Esophagus muscularis mucosa (tissue), 4 donors: ENCODE measurements at regions not wholly inside any gene's neighbourhood (a gene's known extent, or its start where the extent isn't known, plus 50 kb on each side); places are given as distances from the start of the nearest gene placed in this dataset.

Experiments
- DNase-seq: peaks from one replicate; pipeline ENCODE4 v3.0.0-alpha.2; 2017; ENCODE audit errors: extremely low spot score
- H3K27ac ChIP-seq, 4 donors: fragments of 200-600 bp; sonication (generic); replicated peaks in 1 of 4; 1 replicate in 3 of 4; 2 replicates in 1 of 4; pipeline ENCODE4 v1.5.1; 2016 to 2019; ENCODE audit warnings: mild to moderate bottlenecking in 1 of 4
- H3K27me3 ChIP-seq, 4 donors: fragments of 200-600 bp; sonication (generic); one replicate each; pipeline versions ENCODE4 v1.5.1 to v1.6.0; 2016 to 2019
- H3K36me3 ChIP-seq, 4 donors: fragments of 200-600 bp; sonication (generic); one replicate each; pipeline ENCODE4 v1.5.1; 2016 to 2019
- H3K4me1 ChIP-seq, 4 donors: fragments of 200-600 bp; sonication (generic); one replicate each; pipeline ENCODE4 v1.5.1; 2016 to 2019
- H3K4me3 ChIP-seq, 4 donors: fragments of 200-600 bp; sonication (generic); 1 replicate in 2 of 4; 2 replicates in 2 of 4; pipeline ENCODE4 v1.5.1; 2016 to 2019; ENCODE audit warnings: mild to moderate bottlenecking in 4 of 4, moderate library complexity in 1 of 4
- H3K9me3 ChIP-seq, 4 donors: fragments of 200-600 bp; sonication (generic); 1 replicate in 3 of 4; 2 replicates in 1 of 4; pipeline ENCODE4 v1.5.1; 2016 to 2019
- EP300 ChIP-seq: sonication (generic); formaldehyde crosslinking; IDR thresholded peaks from one replicate; pipeline ENCODE4 v1.6.1; 2017; ENCODE audit warnings: antibody characterized with exemption
- POLR2A ChIP-seq: fragments of 450-650 bp; IDR thresholded peaks from one replicate; pipeline ENCODE4 v1.6.1; 2017; ENCODE audit warnings: antibody characterized with exemption, moderate library complexity, mild to moderate bottlenecking, low read depth
- POLR2AphosphoS5 ChIP-seq, 2 donors: sonication (generic); formaldehyde crosslinking; IDR thresholded peaks; one replicate each; pipeline ENCODE4 v1.6.1; 2017; ENCODE audit warnings: antibody characterized with exemption in 2 of 2
- WGBS: methylation state at CpG from one replicate; pipeline ENCODE4 v1.1.5; 2018; 5-methylcytosine and 5-hydroxymethylcytosine counted together
- intact Hi-C: fragments of 100-400 bp; cut with DNase I; formaldehyde crosslinking; loops from one replicate; pipeline ENCODE4 v1.15.1; 2023
- TF ChIP-seq, protein P1 (sequence below), 3 experiments: fragments of 200-600 bp in 2 of 3; fragments of 450-650 bp in 1 of 3; sonication (generic) in 2 of 3; IDR thresholded peaks; one replicate each; pipeline ENCODE4 v1.5.1; 2017 to 2019; ENCODE audit warnings: antibody characterized with exemption in 3 of 3, mild to moderate bottlenecking in 2 of 3, moderate library complexity in 1 of 3

DNA sequence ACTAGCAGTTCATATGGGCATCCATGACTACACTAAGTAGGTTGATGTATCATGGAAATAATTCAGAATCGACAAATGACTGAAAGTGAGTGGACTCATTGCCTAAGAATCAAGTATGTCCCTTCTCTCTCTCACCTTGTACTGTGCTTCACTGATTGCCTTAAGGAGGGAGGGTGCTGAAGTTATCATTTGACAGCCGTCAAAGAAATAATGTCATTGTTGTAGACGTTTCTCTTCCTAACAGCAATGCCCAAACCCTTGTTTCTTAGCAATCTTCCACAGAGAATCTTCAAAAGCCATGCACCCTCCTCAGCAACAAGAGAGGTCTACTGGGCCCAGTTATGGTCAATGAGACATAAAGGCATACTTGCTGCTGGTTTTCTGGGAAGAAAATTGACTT is 785.0 kb downstream of the SUCLG1 start:
- peaks cover 0 to 15% (median 0%) of the 10 kb centered on the region in 4 donors for H3K9me3 ChIP-seq
- TF ChIP-seq EP300 (no peak), POLR2AphosphoS5 (IDR thresholded peaks at IDR 0.05) (no peak), POLR2A (no peak)
- TF ChIP-seq, protein P1, sequence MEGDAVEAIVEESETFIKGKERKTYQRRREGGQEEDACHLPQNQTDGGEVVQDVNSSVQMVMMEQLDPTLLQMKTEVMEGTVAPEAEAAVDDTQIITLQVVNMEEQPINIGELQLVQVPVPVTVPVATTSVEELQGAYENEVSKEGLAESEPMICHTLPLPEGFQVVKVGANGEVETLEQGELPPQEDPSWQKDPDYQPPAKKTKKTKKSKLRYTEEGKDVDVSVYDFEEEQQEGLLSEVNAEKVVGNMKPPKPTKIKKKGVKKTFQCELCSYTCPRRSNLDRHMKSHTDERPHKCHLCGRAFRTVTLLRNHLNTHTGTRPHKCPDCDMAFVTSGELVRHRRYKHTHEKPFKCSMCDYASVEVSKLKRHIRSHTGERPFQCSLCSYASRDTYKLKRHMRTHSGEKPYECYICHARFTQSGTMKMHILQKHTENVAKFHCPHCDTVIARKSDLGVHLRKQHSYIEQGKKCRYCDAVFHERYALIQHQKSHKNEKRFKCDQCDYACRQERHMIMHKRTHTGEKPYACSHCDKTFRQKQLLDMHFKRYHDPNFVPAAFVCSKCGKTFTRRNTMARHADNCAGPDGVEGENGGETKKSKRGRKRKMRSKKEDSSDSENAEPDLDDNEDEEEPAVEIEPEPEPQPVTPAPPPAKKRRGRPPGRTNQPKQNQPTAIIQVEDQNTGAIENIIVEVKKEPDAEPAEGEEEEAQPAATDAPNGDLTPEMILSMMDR (IDR thresholded peaks at IDR 0.05): no peak
- H3K36me3 ChIP-seq: no peaks in the 10 kb centered on the region
- H3K27ac ChIP-seq: no peak overlapping the region
- intact Hi-C loops: no loop called here
- H3K4me1 ChIP-seq: no peaks in the 10 kb centered on the region
- 84% methylated on average over 3 of the region's 3 CpGs for WGBS
- no peak for DNase-seq
- no peaks in the 10 kb centered on the region for H3K27me3 ChIP-seq
- H3K4me3 ChIP-seq: no peak overlapping the region

DNA sequence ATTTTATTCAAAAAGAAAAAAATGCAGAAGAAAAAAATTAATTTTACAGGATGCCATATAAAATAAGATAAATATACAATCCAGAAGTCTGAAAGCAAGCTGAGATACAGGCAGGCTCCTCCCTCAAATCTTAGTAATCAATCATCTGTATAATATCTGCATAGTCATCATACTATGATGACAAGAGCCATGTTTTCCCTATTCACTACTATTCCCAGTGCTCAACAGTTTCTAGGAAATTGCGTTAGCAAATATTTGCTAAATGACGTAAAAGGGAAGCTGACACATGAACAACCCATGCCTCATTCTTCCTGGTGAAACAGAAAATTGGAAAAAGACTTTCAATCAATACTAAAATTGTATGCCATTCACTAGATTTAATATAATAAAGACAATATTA is 793.2 kb downstream of the SUCLG1 start:
- no peak for DNase-seq
- 66% methylated on average over 2 of the region's 2 CpGs for WGBS

DNA sequence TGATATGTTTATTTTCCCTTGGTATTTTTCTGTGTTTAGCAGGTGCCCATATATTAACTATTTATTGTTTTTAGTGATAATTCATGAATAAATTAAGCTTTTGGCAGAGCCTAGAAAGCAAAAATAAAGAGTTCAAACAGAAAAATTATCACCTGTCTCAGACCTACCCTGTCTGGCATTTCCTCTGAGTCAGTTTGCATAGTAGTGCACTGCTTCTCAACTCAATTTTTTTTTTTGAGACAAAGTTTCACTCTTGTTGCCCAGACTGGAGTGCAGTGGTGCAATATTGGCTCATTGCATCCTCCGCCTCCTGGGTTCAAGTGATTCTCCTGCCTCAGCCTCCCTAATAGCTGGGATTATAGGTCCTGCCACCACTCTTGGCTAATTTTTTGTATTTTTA is 793.9 kb downstream of the SUCLG1 start:
- Histone ChIP-seq H3K4me3 (no peak overlapping the region), H3K9me3 (no peaks in the 10 kb centered on the region), H3K36me3 (no peaks in the 10 kb centered on the region), H3K4me1 (no peaks in the 10 kb centered on the region), H3K27ac (no peak overlapping the region), H3K27me3 (no peaks in the 10 kb centered on the region)
- TF ChIP-seq POLR2AphosphoS5 (IDR thresholded peaks at IDR 0.05) (no peak), EP300 (no peak), POLR2A (no peak)
- TF ChIP-seq, protein P1 (IDR thresholded peaks at IDR 0.05): no peak
- intact Hi-C loops: no loop called here
- DNase-seq: no peak
- 100% methylated on average over 1 of the region's 1 CpG for WGBS

More for the DNA sequence above, 793.2 kb downstream of the SUCLG1 start:
- H3K36me3 ChIP-seq: no peaks in the 10 kb centered on the region
- TF ChIP-seq POLR2AphosphoS5 (IDR thresholded peaks at IDR 0.05) (no peak), POLR2A (no peak), EP300 (no peak)
- TF ChIP-seq, protein P1 (IDR thresholded peaks at IDR 0.05): no peak
- H3K4me3 ChIP-seq: no peak overlapping the region
- H3K9me3 ChIP-seq: no peaks in the 10 kb centered on the region
- H3K27ac ChIP-seq: no peak overlapping the region
- no peaks in the 10 kb centered on the region for H3K27me3 ChIP-seq
- H3K4me1 ChIP-seq: no peaks in the 10 kb centered on the region
- intact Hi-C loops: no loop called here

DNA sequence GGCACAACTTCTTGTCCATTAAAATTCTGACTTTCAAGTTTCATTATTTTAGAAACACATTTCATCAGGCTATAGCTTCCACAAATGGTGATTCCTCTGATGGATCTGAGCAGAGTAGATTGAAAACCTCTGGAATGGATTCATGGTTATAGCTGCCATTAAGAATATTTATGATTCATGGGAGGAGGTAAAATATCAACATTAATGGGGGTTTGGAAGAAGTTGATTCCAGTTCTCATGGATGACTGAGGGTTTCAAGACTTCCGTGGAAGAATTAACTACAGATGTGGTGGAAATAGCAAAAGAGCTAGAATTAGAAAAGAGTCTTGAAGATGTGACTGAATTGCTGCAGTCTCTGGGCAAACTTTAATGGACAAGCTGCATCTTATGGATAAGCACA is 797.4 kb downstream of the SUCLG1 start:
- WGBS: 91% methylated on average over 1 of the region's 1 CpG
- TF ChIP-seq, protein P1 (IDR thresholded peaks at IDR 0.05): no peak
- TF ChIP-seq POLR2A (no peak), POLR2AphosphoS5 (IDR thresholded peaks at IDR 0.05) (no peak), EP300 (no peak)
- Histone ChIP-seq H3K27ac (no peak overlapping the region), H3K4me3 (no peak overlapping the region), H3K36me3 (no peaks in the 10 kb centered on the region), H3K27me3 (no peaks in the 10 kb centered on the region), H3K9me3 (no peaks in the 10 kb centered on the region), H3K4me1 (no peaks in the 10 kb centered on the region)
- intact Hi-C loops: no loop called here
- DNase-seq: no peak

DNA sequence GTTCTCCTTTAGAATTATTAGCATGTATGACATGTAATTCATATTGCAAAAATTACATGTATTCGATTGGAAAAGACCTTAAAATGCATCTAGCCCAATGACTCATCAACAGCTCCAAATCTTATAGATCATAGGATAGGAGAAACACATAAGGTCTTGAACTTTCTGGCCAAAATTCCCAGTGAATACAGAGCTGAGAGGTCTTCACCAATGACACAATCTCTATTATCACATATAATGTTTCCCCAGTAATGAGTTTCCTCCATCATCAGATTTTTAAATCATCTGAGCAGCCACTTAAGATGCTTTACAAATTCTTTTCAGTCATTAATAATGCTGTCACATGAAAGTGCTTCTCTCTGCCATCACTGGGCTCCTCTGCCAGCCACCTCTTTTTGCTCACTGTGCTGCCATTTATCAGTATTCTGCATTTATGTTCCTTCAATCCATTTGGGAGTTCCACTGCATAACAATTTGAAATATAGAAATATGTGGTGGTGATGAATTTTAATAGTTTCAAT is 804.9 kb downstream of the SUCLG1 start:
- 54% methylated on average over 1 of the region's 1 CpG for WGBS
- DNase-seq: no peak
- Histone ChIP-seq H3K4me1 (peaks cover 0 to 3% (median 0%) of the 10 kb centered on the region in 4 donors), H3K9me3 (no peaks in the 10 kb centered on the region), H3K36me3 (no peaks in the 10 kb centered on the region), H3K27ac (no peak overlapping the region), H3K4me3 (no peak overlapping the region), H3K27me3 (no peaks in the 10 kb centered on the region)
- intact Hi-C loops: no loop called here
- no peak for TF ChIP-seq POLR2A
- TF ChIP-seq, protein P1 (IDR thresholded peaks at IDR 0.05): no peak
- no peak for TF ChIP-seq EP300
- TF ChIP-seq POLR2AphosphoS5 (IDR thresholded peaks at IDR 0.05): no peak
